ENCODE measurements at regions not wholly inside any gene's neighbourhood (a gene's known extent, or its start where the extent isn't known, plus 50 kb on each side); places are given as distances from the start of the nearest gene placed in this dataset.
A peak's percentile ranks its signal among the peaks of the same experiment; 100 is the strongest.

DNA sequence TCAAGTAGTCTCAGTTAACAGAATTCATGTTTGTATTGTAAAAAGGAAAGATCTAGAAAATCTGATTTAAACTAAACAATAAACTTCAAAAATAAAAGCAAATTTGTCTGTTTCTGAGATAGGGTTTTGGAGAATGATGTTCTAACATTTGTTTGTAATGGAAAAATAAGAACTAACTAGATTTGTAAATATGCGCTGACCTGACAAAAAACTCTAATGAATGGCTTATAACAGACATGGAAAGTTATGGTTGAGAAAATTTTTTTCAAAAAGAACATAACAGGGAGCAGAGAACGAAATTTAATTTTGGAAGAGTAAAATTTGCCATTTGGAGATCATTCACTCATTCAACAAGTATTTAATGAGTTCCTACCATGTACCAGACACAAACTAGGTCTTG lies 179.0 kb upstream of the TARS1 start:
- no peak for DNase-seq

- no peak for DNase-seq
Observed at GRCh38 chr5:33267801-33268200, 173.0 kb upstream of the TARS1 start.

GRCh38 chr5:33268374-33268773 lies 172.4 kb upstream of the TARS1 start:
- DNase-seq: no peak

DNA sequence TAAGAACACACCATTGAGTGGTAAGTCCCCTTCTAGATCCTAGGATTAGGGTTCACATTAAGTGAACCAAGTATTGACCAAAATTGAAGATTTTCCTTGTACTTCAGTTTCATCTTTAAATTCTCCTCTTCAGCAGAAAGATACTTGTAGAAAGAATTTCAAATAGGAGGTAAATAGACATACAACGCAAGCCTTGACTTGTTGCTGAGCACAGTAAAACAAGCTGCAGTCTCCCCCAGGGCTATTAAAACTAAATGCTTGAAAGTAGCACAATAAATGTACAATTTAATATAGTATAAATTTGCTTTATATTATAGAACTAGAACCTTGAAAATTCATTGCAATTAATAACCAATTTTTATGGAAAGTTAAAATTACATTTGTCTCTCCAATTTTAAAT lies 170.1 kb upstream of the TARS1 start:
- no peak for DNase-seq

GRCh38 chr5:33271606-33272005 lies 169.2 kb upstream of the TARS1 start:
- DNase-seq: no peak

DNA sequence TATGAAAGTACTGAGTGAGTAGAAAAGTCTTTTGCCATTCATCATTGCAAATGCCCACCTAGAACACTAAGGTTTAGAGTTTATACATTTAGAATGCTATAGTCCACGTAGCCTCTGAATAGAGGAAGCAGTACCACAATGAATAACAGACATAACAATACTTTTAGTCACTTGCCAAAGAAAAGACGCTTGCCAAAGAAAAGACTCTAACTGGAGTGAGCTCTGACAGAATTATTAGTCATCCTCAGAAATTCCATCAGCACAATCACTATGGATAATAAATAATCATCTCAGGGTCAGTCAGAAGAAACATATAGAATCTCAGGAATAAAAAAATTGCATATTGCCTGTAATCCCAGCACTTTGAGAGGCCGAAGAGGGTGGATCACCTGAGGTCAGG lies 168.5 kb upstream of the TARS1 start:
- DNase-seq: peak; percentile 78

DNA sequence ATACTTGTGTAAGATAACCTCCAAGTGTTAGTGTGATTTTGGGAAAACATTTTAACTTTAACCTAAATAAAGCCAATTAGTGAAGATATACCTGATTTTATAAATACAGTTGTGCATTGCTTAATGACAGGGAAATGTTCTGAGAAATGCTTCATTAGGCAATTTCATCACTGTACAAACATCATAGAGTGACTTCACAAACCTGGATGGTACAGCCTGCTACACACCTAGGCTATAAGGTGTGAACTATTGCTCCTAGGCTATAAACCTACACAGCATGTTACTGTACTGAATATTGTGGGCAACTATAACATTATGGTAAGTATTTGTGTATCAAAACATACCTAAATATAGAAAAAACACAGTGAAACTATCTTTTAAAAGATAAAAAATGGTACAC lies 166.8 kb upstream of the TARS1 start:
- no peak for DNase-seq

DNA sequence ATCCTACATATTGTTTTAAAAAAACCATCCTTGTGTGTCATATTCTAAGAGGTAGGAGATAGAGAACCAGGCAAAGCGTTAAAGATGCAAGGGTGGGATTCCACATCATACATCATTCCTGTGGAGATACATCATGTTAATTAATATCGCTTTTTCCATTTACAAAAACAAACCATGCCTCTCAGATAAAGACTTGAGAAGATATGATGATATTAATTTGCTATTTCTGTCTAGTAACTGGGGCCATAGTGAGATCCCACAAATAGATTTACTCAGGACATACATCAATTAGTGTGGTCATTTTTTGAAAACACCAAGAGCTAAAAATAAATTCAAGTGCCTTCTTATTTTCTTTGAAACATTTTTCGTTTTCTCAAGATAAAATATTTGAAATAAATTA lies 165.4 kb upstream of the TARS1 start:
- no peak for DNase-seq

- no peak for DNase-seq
Observed at GRCh38 chr5:33275921-33276627, 164.7 kb upstream of the TARS1 start.

DNA sequence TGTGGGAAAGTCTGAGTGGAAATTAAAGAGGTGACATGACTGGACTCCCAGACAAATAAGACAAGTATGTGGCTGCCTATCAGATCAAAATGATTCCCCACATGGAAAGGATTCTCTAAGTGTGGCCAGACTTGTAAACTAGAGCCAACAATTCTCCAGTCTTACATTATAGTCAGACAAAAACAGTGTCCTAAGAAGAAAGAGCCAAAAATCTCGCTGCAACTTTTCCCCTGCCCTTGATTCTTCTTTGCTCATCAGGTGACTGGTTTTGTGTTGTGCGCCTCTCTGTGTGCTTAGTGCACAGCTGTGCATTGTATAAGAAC lies 164.2 kb upstream of the TARS1 start:
- DNase-seq: no peak

GRCh38 chr5:33277061-33277650 lies 163.6 kb upstream of the TARS1 start:
- DNase-seq: no peak

DNA sequence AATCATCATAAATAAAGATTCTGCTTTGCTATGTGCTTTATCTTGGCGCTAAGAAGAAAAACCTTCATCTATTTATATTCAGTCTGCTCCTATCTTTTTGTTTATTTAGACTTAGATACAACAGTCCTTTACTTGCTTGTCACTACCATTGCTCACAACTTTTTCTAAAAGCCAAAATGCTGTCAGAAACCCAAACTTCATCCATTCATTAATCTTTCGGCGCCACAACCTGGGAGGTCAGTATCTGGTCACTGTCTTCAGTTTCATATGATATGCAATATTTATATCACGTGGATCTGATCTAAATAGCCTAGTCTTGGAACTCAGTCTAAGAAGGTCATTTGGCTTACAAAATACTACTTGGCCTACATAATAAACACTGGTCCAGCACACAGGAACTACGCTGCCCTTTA lies 159.3 kb upstream of the TARS1 start:
- no peak for DNase-seq

DNA sequence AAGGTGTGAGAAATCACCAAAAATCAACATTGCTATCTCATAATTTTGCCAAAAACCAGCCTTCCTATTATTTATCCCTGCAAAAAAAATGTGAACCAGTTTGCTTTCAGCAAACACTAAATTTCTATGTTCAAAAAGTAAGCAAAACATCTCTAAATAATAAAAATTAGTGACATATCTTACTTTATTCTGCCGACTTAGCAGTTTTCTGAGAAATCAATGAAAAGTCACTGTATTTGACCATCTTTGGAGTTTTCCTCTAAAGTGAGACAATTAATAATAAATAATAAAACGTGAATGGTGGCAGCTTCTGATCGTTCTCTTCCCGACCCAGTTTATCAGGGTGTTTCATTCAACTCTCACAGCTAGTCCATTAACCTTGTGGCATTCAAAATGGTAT lies 158.6 kb upstream of the TARS1 start:
- no peak for DNase-seq

DNA sequence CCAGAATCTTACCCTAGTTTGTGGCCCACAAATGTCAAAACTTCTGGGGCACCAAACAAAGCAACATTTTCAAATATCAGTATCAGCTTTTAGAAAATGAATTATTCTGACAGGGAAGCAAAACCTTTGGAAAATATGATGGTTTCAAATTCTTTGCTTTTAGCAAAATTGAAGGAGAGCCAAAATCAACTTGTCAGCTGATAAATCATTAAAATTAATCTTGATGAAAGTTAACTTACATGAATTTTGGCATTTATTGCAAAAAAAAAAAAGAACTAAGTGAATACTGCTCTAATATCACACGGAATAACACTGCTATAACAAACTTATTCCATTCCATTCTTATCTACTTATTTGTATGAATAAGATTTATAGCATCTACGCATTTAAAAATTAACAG lies 158.1 kb upstream of the TARS1 start:
- no peak for DNase-seq

DNA sequence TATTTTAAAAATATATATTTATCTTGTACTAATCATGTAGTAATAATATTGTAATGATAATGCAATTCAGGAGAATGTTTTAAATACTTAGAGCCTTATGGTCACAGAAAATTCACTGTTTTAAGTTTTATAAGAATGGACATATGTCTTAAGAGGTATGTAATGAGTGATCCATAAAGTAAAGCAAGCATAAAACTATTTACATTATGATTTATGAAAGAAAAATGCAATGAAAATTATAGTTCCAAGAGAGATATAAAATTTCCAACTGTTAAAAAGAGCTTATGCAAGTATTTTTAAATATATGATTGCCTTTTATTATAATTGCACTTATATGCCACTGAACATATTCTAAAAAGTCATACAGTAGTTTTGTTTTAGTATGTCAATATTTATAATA lies 157.5 kb upstream of the TARS1 start:
- DNase-seq: no peak

- DNase-seq: no peak
Observed at GRCh38 chr5:33284681-33285080, 156.1 kb upstream of the TARS1 start.

- DNase-seq: no peak
Observed at GRCh38 chr5:33287242-33287641, 153.5 kb upstream of the TARS1 start.

DNA sequence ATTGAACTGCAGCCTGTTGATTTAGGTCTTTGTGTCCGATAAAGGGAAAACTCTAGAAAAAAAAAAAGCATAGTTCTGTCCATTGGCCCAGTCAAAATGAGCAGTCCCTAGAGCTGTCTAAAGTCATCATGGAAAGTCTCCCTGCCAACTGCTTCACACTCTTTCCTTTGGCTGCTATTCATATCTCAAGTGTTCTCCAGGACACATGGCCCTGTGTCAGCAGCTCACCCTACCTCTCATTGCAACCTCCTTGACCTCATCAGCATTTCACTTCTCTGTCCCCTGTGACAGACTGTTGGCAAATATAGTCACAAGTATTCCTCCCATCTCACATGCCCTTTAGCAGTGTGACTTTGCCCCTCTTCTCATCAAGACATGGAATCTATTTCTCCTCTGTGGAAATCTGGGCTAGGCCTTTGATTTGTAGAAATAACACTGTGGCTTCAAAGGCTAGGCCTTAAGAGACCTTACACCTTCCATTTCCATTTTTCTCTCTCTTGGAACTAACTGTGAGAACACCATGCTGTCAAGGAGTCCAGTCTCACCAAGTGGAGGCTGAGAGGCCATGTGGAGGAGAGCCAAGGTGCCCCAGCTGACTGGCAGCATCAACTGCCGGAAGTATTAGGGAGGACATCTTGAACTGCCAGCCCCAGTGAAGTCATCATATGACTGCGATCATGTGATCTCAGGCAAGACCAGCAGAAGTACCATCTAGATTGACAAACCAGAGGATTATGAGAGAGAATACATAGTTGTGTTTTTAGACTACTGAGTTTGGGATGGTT lies 149.4 kb upstream of the TARS1 start:
- no peak for DNase-seq

GRCh38 chr5:33297760-33298216 lies 143.0 kb upstream of the TARS1 start:
- DNase-seq: no peak

DNA sequence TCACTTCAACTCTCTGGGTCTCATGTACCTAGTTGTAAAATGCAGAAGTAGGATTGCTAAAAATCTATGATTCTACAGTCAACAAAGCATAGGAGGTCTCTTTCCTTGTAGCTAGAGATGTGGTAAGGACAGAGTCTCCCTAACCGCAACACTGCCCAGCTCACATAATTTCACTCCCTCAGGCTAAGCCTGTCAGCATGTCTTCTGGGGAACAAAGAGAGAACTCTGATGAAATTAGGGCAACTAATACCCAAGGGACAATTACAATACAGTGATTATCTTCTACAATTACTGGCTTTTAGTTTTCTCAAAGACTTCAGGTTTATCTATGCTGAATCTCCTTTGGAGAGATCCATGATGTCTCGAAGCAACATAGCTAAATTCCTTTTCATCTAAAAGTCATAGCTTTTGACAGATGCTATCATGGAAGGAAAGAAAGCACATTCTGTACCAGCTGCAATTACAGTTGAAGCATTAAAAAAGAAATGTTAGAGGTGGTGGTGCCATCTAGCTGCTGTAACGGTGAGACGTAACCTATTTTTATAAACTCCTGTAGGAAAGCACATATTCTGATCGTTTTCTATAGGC lies 141.1 kb upstream of the TARS1 start:
- DNase-seq: peak; percentile 53

- no peak for DNase-seq
Observed at GRCh38 chr5:33300209-33300742, 140.5 kb upstream of the TARS1 start.

- no peak for DNase-seq
Observed at GRCh38 chr5:33303579-33304095, 137.1 kb upstream of the TARS1 start.

DNA sequence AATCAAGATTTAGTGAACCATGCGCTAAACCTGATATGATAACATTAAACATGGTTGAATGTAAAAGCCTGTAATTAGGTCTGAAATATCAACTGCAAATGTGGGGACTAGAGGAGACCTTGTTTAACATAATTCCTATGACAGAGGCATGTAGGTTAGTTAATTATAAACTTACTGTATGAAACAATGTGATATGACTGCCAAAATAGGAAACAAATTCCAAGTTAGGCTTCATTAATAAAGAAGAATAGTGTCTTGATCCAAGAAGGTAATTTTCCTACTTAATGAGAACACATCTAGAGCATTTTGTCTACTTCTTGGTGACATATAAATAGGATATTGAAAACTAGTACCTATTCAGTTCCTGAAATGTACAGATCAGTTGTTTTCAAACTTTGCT lies 136.2 kb upstream of the TARS1 start:
- DNase-seq: no peak

All from amniotic stem cell (primary cell).